ENCODE measurements at regions not wholly inside any gene's neighbourhood (a gene's known extent, or its start where the extent isn't known, plus 50 kb on each side); places are given as distances from the start of the nearest gene placed in this dataset.

GRCh38 chr2:15761910-15762309 is 170.2 kb downstream of the DDX1 start:
- no peak for DNase-seq (ENCODE audit: extremely low read depth, low read depth)

DNA sequence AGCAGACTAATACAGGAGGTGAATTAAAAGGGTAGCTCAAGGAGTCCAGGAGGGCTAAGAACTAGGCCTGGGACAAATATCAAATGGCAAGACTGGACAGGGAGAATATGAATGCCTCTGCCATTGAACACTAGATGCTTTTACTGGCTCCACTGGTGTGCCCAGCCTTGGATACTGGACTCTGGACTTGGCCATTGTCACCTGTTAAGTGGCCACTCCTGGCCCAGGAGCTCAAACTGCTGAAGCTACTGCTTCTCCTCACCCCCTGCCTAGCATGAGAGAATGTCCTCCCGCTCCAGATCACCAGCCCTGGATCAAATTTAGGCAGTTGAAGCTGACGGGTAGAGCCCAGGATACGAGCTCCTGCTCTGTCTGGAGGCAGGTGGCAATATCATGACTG is 170.8 kb downstream of the DDX1 start:
- no peak for TF ChIP-seq CTCF (IDR thresholded peaks at IDR 0.05; ENCODE audit: low read depth, low read length, missing control alignments)
- DNase-seq (ENCODE audit: extremely low read depth, low read depth): no peak
- no peak overlapping the region for H3K4me3 ChIP-seq (replicated peaks; ENCODE audit: low read depth, low read length)

More at GRCh38 chr2:15761910-15762309, 170.2 kb downstream of the DDX1 start:
- H3K4me3 ChIP-seq (replicated peaks; ENCODE audit: low read depth, low read length): no peak overlapping the region
- no peak for TF ChIP-seq CTCF (IDR thresholded peaks at IDR 0.05; ENCODE audit: low read depth, low read length, missing control alignments)

GRCh38 chr2:15763106-15763821 is 171.6 kb downstream of the DDX1 start:
- H3K4me3 ChIP-seq (replicated peaks; ENCODE audit: low read depth, low read length): no peak overlapping the region
- DNase-seq (ENCODE audit: extremely low read depth, low read depth): no peak
- TF ChIP-seq CTCF (IDR thresholded peaks at IDR 0.05; ENCODE audit: low read depth, low read length, missing control alignments): no peak

GRCh38 chr2:15763822-15764682 is 172.4 kb downstream of the DDX1 start:
- no peak for DNase-seq (ENCODE audit: extremely low read depth, low read depth)
- no peak overlapping the region for H3K4me3 ChIP-seq (replicated peaks; ENCODE audit: low read depth, low read length)
- TF ChIP-seq CTCF (IDR thresholded peaks at IDR 0.05; ENCODE audit: low read depth, low read length, missing control alignments): no peak

DNA sequence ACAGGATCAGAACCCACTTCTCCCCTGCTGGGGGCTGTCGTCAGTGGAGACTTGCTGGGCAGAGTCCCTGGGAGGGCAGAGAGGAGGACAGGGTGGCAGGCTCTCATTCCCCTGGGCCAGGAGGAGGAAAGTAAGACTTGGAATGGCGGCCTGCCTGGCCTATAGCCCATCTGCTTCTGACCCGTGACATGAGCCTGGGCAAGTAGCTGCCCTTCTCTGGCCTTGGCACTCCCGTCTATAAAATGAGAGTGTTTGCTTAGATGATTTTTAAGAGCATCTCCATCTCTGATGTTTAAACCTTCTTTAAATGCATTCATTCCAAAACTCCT is 173.0 kb downstream of the DDX1 start:
- no peak overlapping the region for H3K4me3 ChIP-seq (replicated peaks; ENCODE audit: low read depth, low read length)
- no peak for DNase-seq (ENCODE audit: extremely low read depth, low read depth)
- no peak for TF ChIP-seq CTCF (IDR thresholded peaks at IDR 0.05; ENCODE audit: low read depth, low read length, missing control alignments)

DNA sequence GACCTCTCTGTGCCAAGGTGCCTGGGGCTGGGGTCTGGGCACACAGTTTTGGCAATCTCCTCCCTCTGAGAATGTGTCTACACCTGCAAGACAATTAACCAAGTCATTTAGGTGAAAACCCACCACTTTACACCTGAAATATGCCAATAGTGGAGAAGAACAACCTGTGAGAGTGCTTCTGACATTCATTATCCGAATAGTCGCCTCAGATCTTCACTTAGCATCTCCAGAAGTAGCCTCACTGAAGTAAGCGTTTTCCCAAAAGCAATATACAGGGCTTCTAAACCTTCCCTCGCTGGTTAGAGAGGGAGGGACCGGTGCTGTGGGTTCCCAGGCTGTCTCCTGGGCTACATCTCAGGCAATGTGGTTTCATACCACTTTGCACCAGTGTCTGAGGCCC is 173.5 kb downstream of the DDX1 start:
- no peak for DNase-seq (ENCODE audit: extremely low read depth, low read depth)
- no peak for TF ChIP-seq CTCF (IDR thresholded peaks at IDR 0.05; ENCODE audit: low read depth, low read length, missing control alignments)
- H3K4me3 ChIP-seq (replicated peaks; ENCODE audit: low read depth, low read length): no peak overlapping the region

Data from HFF-Myc (cell line).